SKM-1 (cell line): ENCODE measurements at regions not wholly inside any gene's neighbourhood (a gene's known extent, or its start where the extent isn't known, plus 50 kb on each side); places are given as distances from the start of the nearest gene placed in this dataset.
"Not testable (repeated sequence)": the region's sequence is repeated elsewhere in the genome, so short reads cannot be mapped to it uniquely, and the experiment has no call there.

Experiments
- DNase-seq: peaks from one replicate; lab custom pipeline; 2025; ENCODE audit not compliant: unreplicated experiment; lab: John Stamatoyannopoulos, UW

- no peak for DNase-seq
Measured at GRCh38 chr5:114953565-114953964, 216.1 kb downstream of the TRIM36 start.

- DNase-seq: no peak
Measured at GRCh38 chr5:114952876-114953275, 216.8 kb downstream of the TRIM36 start.

- DNase-seq: no peak
Measured at GRCh38 chr5:114949756-114950155, 220.0 kb downstream of the TRIM36 start.

- DNase-seq: no peak
Measured at GRCh38 chr5:114948986-114949621, 220.6 kb downstream of the TRIM36 start.

DNA sequence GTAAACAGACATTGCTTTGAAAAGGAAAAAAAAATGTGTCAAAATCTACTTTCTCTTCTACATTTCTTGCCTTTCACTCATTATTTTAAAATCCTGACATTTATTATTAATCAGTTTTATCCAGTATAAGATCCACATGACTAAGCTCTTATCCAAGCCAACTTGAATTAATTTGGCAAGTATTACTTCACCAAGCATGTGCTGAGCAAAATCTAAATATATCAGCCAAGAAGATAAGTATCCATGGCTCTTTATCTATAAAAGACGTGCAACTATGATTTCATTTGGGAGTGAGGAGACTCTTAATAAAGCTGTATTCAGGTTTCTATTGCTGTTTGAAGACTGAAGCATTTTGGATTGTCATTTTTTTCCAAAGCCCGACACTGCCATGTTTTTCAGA, 221.3 kb downstream of the TRIM36 start:
- no peak for DNase-seq

GRCh38 chr5:114940709-114941108, 229.0 kb downstream of the TRIM36 start:
- DNase-seq: no peak

DNA sequence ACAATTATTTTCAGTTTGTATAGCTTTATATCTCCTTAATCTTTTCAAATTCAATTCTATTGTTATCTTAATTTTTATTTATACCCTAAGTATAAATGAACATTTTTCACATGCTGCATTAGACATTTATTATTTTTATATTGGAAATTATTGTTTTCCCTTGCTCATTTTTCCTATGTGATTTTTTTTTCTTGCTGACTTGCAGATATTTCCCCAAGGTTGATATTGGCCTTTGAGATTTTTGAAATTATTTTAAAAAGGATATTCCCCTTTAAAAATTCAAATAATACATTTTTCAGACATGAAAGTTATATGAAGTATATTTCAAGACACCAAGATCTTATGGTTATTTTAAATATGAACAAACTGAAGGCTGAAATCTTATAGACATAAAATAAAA, 234.2 kb downstream of the TRIM36 start:
- no peak for DNase-seq

DNA sequence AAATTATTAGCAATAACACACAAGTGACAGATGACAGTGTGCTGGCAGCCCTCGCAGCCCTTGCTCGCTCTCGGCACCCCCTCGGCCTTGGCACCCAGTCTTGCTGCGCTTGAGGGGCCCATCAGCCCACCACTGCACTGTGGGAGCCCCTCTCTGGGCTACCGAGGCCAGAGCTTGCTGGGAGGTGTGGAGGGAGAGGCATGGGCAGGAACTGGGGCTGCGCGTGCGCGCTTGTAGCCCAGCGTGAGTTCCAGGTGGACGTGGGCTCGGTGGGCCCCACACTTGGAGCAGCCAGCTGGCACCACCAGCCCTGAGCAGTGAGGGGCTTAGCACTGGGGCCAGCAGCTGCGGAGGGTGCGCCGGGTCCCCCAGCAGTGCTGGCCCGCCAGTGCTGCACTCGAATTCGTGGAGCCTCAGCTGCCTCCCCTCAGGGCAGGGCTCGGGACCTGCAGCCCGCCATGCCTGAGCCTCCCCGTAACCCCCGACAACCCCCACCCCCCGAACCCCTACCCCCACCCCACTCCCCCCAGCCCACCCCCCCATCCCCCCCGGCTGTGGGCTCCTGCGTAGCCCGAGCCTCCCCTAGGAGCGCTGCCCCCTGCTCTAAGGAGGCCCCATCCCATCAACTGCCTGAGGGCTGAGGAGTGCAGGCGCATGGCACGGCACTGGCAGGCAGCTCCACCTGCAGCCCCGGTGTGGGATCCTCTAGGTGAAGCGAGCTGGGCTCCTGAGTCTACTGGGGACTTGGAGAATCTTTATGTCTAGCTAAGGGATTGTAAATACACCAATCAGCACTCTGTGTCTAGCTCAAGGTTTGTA, 240.9 kb downstream of the TRIM36 start:
- no peak for DNase-seq

DNA sequence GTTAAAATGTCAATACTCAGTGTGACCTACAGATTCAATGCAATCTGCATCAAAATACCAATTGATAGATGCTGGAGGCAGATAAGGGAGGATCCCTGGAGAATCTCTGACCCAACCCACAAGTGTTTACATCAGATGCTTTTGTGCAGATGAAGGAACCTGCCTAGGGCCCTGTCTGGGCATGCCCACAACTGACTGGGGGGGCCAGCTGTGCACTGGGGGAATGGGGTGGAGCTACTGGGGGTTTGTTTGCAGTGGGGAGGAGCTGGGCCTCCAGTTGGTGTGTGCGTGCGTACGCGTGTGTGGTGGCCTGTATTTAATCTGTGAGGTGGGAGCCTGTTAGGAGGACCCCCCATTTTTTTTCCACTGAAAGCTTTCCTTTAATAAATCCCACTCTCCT, 244.9 kb downstream of the TRIM36 start:
- DNase-seq: no peak

GRCh38 chr5:114912189-114912920, 257.4 kb downstream of the TRIM36 start:
- DNase-seq: no peak

- DNase-seq: no peak
Measured at GRCh38 chr5:114910727-114911126, 259.0 kb downstream of the TRIM36 start.

GRCh38 chr5:114909424-114909823, 260.3 kb downstream of the TRIM36 start:
- no peak for DNase-seq

DNA sequence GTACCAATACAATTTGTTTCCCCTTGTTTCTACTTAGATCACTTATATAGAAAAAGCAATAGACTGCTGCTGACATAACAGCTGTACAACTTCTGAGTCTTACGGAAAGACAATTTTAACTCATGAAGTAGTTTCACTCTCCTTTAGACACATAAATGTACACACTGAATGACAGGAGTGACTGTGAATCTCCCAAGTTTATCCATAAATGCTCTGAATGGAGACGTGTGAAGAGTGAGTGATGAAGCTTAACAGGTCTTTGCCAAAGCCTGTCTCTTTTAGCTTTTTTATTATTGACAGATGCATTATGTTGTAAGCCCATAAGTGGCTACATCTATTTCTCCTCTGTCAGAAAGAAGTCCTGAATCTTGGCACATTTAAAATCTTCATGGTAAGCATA, 265.9 kb downstream of the TRIM36 start:
- DNase-seq: no peak

- no peak for DNase-seq
Measured at GRCh38 chr5:114898602-114899001, 271.1 kb downstream of the TRIM36 start.

- no peak for DNase-seq
Measured at GRCh38 chr5:114883675-114884074, 286.0 kb downstream of the TRIM36 start.

GRCh38 chr5:114859438-114859735, 310.3 kb downstream of the TRIM36 start:
- DNase-seq: no peak

DNA sequence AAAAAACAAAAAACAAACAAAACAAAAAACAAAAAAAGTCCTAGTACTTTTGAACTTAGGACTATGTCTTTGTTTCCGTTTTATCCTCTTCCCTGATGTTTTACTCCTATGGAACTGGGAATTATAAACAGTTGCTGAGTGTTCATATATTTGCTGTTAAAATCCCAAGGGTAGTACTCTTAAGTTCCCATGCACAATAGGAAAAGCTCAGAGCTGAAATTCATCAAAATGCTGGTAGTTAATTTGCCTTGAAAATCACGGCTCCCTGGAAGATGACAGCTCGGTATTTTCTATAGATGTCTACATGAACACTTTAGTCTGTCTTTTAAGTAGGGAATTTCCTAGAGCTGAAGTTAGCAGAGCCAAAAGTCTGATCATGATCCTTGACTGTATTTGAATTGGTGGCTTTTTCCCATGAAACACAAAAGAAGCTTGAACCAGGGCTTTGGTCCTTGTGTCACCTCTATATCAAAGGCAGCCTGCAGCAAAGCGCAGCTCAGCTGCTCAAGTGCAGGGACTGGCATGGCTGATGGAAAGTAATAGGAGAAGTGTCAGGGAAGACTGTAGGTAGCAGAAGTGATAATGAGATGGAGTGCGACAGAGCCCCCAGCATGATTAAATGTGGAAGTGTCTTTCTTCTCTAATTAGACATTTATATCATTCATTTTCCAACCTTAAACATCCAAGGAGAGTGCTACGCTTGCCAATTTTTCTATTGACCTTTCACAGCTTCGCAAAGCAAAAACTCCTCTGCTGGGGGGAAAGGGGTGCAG, 310.9 kb downstream of the TRIM36 start:
- no peak for DNase-seq

- DNase-seq: peak; percentile 90
Measured at GRCh38 chr5:114857941-114858551, 311.7 kb downstream of the TRIM36 start.

DNA sequence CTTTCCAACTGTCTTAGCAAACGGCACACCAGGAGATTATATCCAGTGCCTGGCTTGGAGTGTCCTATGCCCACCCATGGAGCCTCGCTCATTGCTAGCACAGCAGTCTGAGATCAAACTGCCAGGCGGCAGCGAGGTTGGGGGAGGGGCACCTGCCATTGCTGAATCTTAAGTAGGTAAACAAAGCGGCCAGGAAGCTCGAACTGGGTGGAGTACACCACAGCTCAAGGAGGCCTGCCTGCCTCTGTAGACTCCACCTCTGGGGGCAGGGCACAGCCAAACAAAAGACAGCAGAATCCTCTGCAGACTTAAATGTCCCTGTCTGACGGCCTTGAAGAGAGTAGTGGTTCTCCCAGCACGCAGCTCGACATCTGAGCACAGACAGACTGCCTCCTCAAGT, 325.0 kb downstream of the TRIM36 start:
- not testable (repeated sequence) for DNase-seq

DNA sequence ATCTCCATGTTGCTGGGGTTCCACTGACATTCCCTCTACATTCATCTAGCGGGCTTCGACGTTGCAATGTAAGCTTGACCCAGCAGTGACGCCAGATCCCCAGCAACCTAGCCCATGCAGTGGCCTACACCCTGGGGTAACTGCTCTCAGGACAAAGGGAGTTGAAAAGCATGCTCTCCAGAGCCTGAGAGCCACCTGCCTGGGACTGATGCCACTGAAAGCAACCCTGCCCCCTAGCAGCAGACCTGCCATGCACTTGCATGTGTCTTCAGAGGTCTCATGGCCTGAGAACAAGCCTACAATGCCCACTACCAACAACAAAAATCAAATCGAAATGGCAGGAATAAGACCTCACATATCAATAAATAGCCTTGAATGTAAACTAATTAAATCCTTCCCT, 330.3 kb downstream of the TRIM36 start:
- DNase-seq: no peak

DNA sequence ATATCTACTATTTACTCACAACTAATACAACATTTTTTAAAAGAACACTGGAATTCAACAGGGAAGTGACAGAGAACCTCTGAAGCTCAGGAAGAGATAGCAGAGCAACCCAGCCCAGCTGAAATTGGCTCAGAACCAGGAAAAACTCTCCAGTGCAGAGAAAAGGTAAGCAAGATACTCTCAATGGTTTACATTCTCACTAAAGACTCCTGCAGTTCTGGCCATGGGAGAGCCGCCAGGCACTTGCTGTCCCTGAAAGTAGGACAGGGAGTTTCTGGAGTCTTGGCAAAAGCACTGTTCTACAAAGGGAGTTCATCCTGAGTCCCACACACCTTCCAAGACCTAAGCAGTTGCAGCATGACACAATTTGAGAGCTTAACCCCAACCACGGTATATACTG, 330.8 kb downstream of the TRIM36 start:
- DNase-seq: no peak
